Left ventricle myocardium inferior (tissue), 1 donor: ENCODE measurements at regions not wholly inside any gene's neighbourhood (a gene's known extent, or its start where the extent isn't known, plus 50 kb on each side); places are given as distances from the start of the nearest gene placed in this dataset.

Experiments
- DNase-seq: peaks from one replicate; pipeline ENCODE4 v3.0.0-alpha.2; 2020
- H3K27ac ChIP-seq: fragments of 200-600 bp; replicated peaks from 2 replicates; pipeline ENCODE4 v1.8.0; 2021
- H3K27me3 ChIP-seq: fragments of 200-600 bp; 2 replicates; pipeline ENCODE4 v1.8.0; 2021; ENCODE audit warnings: low read depth
- H3K36me3 ChIP-seq: fragments of 200-600 bp; 2 replicates; pipeline ENCODE4 v1.8.0; 2021
- H3K4me1 ChIP-seq: fragments of 200-600 bp; 2 replicates; pipeline ENCODE4 v1.8.0; 2021
- H3K4me3 ChIP-seq: fragments of 200-600 bp; 2 replicates; pipeline ENCODE4 v1.8.0; 2021; ENCODE audit warnings: mild to moderate bottlenecking, moderate library complexity
- H3K9me3 ChIP-seq: fragments of 200-600 bp; replicated peaks from 2 replicates; pipeline ENCODE4 v1.8.0; 2021
- intact Hi-C: fragments of 100-400 bp; cut with micrococcal nuclease; formaldehyde crosslinking; loops from one replicate; pipeline ENCODE4 v1.11.0; 2022
- TF ChIP-seq, protein P1 (sequence below): fragments of 200-600 bp; IDR thresholded peaks from 2 replicates; pipeline ENCODE4 v1.8.0; 2021; ENCODE audit warnings: antibody characterized with exemption, mild to moderate bottlenecking, borderline replicate concordance
- donor health status: DM: no; HTN: yes; CAD: no; lungs with severe emphysema.

DNA sequence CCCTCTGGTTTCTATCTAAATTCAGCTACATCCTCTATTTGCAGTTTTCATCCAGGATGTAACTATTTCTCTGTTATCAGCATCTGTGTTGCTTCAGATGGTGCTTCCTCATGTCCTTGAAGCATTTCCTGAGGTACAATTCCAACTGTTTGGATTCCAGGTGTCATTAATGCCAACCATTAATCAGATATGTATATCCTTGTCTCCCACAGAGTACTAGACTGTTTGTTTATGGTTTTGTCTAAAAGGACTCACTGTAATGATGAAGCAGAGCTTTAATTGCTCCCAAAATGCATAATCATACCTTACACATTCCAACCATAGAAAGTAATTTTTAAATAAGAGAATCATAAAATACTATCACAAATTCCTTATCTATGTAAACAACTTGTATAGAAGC lies 288.5 kb upstream of the MME start:
- H3K36me3 ChIP-seq, result no peaks in the 10 kb centered on the region
- intact Hi-C loops, result no loop called here
- DNase-seq, result no peak
- H3K4me1 ChIP-seq, result no peaks in the 10 kb centered on the region
- H3K4me3 ChIP-seq, result no peak overlapping the region
- no peaks in the 10 kb centered on the region for H3K27me3 ChIP-seq
- no peak overlapping the region for H3K27ac ChIP-seq
- TF ChIP-seq, protein P1, sequence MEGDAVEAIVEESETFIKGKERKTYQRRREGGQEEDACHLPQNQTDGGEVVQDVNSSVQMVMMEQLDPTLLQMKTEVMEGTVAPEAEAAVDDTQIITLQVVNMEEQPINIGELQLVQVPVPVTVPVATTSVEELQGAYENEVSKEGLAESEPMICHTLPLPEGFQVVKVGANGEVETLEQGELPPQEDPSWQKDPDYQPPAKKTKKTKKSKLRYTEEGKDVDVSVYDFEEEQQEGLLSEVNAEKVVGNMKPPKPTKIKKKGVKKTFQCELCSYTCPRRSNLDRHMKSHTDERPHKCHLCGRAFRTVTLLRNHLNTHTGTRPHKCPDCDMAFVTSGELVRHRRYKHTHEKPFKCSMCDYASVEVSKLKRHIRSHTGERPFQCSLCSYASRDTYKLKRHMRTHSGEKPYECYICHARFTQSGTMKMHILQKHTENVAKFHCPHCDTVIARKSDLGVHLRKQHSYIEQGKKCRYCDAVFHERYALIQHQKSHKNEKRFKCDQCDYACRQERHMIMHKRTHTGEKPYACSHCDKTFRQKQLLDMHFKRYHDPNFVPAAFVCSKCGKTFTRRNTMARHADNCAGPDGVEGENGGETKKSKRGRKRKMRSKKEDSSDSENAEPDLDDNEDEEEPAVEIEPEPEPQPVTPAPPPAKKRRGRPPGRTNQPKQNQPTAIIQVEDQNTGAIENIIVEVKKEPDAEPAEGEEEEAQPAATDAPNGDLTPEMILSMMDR, result no peak
- no peaks in the 10 kb centered on the region for H3K9me3 ChIP-seq

DNA sequence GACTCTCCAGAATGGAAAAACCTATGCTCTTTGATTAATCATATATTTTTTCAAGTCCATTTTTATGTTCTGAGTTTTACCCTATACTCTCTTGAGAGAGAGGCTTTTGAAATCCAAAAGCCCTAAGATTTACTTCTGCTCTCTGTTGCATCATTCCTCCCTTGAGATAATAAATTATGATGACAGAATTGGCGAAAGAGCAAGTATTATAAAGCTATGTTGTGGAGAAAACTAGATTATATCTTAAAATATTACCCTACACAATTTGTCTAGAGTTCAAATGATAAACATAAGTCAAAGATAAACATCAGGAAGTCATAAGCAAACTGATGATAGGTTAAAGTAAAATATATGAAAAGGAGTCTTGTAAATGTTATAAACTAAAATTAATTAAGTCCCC lies 293.4 kb upstream of the MME start:
- TF ChIP-seq, protein P1, result no peak
- H3K27me3 ChIP-seq, result no peaks in the 10 kb centered on the region
- intact Hi-C loops, result no loop called here
- no peak overlapping the region for H3K27ac ChIP-seq
- no peaks in the 10 kb centered on the region for H3K9me3 ChIP-seq
- no peaks in the 10 kb centered on the region for H3K36me3 ChIP-seq
- H3K4me1 ChIP-seq, result no peaks in the 10 kb centered on the region
- no peak overlapping the region for H3K4me3 ChIP-seq
- no peak for DNase-seq

DNA sequence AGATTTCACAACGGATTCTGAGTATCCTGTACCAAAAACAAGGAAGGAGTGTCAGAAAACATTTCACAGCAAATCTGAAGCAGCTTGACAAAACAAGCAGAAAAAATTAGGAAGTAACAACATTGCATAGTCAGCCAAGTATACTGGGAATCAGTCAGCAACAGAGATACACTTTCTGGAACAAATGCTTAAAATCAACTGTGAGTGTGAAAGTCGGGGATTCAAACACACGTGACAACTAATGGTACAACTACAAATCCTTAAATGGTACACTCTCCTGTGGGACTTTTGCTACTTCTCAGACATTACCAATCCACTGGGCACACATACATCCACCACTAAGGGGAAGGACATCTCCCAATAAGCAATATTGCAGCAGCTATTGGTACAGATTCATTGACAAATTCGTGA lies 296.6 kb upstream of the MME start:
- no peak overlapping the region for H3K4me3 ChIP-seq
- H3K27ac ChIP-seq, result peak overlapping the region; percentile 41
- DNase-seq, result no peak
- TF ChIP-seq, protein P1, result no peak
- no peaks in the 10 kb centered on the region for H3K27me3 ChIP-seq
- H3K9me3 ChIP-seq, result no peaks in the 10 kb centered on the region
- no peaks in the 10 kb centered on the region for H3K4me1 ChIP-seq
- no peaks in the 10 kb centered on the region for H3K36me3 ChIP-seq
- intact Hi-C loops, result no loop called here

DNA sequence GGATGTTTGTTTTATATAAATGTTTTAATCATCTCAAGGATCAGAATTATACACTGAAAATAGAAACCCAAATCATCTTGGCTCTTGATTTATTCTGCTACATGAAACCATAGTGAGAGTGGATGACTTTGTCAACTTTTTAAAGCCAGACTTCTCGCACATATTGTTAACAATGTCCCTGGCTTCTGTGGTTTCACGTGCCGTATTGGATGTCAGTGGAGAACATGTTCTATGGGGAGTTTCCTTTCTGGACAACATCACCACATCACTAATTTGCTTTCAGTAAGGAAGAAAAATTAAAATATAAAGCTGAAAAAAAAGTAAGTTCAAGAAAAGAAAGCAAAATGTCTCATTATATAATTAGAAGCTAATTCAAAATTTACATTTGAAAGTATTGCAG lies 297.1 kb upstream of the MME start:
- Histone ChIP-seq H3K27ac (peak overlapping the region; percentile 41), H3K4me1 (no peaks in the 10 kb centered on the region), H3K4me3 (no peak overlapping the region), H3K27me3 (no peaks in the 10 kb centered on the region), H3K36me3 (no peaks in the 10 kb centered on the region), H3K9me3 (no peaks in the 10 kb centered on the region)
- DNase-seq, result no peak
- intact Hi-C loops, result no loop called here
- TF ChIP-seq, protein P1, result no peak

DNA sequence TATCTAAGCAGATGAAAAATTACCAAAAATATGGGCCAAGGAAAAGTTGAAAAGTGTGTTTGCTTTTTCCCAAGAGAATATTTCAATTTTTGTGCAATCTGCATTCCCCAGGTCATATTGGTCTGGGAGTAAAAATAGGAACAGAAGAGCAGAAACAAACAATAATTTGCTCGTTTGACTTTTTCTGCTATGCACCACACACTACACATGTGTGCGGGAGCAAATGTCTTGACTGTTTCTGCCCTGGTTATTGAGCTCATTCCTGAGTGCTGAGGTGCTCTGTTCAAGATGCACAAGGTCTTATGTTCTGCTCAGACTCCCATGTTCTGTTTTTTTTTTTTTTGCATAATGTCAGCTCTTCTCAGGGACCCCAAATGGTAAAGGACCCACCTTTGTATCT lies 298.0 kb upstream of the MME start:
- TF ChIP-seq, protein P1, result no peak
- Histone ChIP-seq H3K27me3 (no peaks in the 10 kb centered on the region), H3K4me1 (no peaks in the 10 kb centered on the region), H3K9me3 (no peaks in the 10 kb centered on the region), H3K4me3 (no peak overlapping the region), H3K36me3 (no peaks in the 10 kb centered on the region), H3K27ac (no peak overlapping the region)
- no peak for DNase-seq
- intact Hi-C loops, result no loop called here

DNA sequence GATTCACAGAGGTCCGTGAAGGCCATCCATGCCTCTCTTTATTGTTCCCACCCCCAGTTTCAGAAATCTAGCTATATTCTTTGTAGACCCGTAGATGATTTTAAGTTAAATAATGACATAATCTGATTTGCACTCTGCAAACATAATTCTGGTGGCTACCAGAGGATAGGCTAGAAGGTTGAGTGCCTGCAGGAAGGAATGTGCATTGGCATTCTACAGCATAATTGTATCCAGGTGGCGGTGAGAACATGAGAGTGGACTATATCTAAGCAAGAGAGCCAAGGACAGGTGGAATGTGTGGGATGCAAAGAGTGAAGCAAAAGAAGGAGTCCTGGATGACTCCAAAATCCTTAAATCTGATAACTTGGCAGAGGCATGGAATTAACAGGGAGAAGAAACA lies 298.5 kb upstream of the MME start:
- intact Hi-C loops, result no loop called here
- TF ChIP-seq, protein P1, result no peak
- Histone ChIP-seq H3K27ac (no peak overlapping the region), H3K4me3 (no peak overlapping the region), H3K4me1 (no peaks in the 10 kb centered on the region), H3K9me3 (no peaks in the 10 kb centered on the region), H3K27me3 (no peaks in the 10 kb centered on the region), H3K36me3 (no peaks in the 10 kb centered on the region)
- no peak for DNase-seq
